Thoracic aorta (tissue), 2 donors: ENCODE measurements at regions not wholly inside any gene's neighbourhood (a gene's known extent, or its start where the extent isn't known, plus 50 kb on each side); places are given as distances from the start of the nearest gene placed in this dataset.
A peak's percentile ranks its signal among the peaks of the same experiment; 100 is the strongest.

Experiments
- ATAC-seq: fragments of 150-250 bp; one replicate; pipeline ENCODE4 v1.8.0; 2017; ENCODE audit warnings: low read depth; ENCODE audit not compliant: insufficient number of reproducible peaks, low FRiP score
- DNase-seq: peaks from one replicate; pipeline ENCODE4 v3.0.0-alpha.2; 2020; ENCODE audit warnings: low spot score
- H3K27ac ChIP-seq, 2 donors: fragments of 200-600 bp; sonication (generic); 1 replicate in 1 of 2; 2 replicates in 1 of 2; pipeline ENCODE4 v1.5.1; 2016; ENCODE audit warnings: mild to moderate bottlenecking in 2 of 2, moderate library complexity in 2 of 2
- H3K27me3 ChIP-seq: fragments of 200-600 bp; sonication (generic); replicated peaks from 2 replicates; pipeline ENCODE4 v1.6.0; 2016; ENCODE audit warnings: mild to moderate bottlenecking; ENCODE audit not compliant: insufficient read depth
- H3K36me3 ChIP-seq: fragments of 200-600 bp; sonication (generic); one replicate; pipeline ENCODE4 v1.5.1; 2016
- H3K4me1 ChIP-seq, 2 donors: fragments of 200-600 bp; sonication (generic); 1 replicate in 1 of 2; 2 replicates in 1 of 2; pipeline versions ENCODE4 v1.5.1 to v1.6.0; 2016; ENCODE audit warnings: low read depth in 2 of 2, mild to moderate bottlenecking in 1 of 2; ENCODE audit not compliant: control insufficient read depth in 1 of 2
- H3K4me3 ChIP-seq: fragments of 200-600 bp; sonication (generic); 2 replicates; pipeline ENCODE4 v1.5.1; 2016; ENCODE audit warnings: mild to moderate bottlenecking
- H3K9me3 ChIP-seq: fragments of 200-600 bp; sonication (generic); 2 replicates; pipeline ENCODE4 v1.5.1; 2016
- TF ChIP-seq, protein P1 (sequence below): fragments of 200-600 bp; sonication (generic); IDR thresholded peaks from one replicate; pipeline ENCODE4 v1.5.1; 2019; ENCODE audit warnings: antibody characterized with exemption

DNA sequence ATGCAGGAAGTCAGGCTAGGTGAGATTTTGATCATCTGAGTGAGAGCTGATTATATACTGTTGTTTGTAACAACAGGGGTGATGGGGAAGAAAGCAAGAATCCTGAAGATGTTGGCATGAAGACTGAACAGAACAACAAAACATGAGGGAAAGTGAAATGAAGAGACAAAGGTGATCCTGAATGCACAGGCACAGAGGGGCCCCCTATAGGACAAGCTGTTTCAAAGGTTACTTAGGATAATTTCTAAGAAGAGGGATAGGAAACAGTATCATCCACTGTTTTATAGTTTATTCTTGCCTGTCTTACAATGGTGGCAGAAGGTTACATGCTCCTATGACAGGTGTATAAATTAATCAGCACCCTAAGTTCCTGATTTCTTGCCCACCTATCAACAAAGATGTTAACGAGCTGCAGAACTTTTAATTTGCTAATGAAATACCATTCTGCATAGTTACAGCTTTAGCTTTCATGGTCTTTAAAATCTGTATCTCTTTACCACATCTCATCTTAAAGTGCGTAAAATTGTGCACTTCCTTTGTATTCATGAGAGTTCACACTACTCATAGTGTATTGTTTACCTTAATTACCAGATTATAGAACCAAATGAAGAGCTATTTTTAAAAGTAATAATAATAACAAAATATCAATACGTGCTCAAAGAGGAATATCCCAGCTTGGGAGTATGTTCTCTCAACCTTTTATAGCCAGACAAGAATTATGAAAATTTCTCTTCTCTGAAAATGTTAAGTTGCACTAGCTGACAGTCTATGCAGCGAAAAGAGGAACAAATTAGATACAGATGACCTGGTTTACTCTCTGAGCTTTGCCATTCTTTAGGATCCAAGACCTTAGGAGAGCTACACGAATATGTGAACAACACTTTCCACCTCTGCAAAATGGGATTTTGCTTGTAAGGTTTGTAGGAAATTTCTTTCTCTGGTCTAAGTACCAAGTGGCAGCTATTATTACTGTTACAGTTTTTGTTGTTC is 192.5 kb downstream of the EDN1 start:
- no peaks in the 10 kb centered on the region for H3K36me3 ChIP-seq
- ATAC-seq: no peak
- TF ChIP-seq, protein P1, sequence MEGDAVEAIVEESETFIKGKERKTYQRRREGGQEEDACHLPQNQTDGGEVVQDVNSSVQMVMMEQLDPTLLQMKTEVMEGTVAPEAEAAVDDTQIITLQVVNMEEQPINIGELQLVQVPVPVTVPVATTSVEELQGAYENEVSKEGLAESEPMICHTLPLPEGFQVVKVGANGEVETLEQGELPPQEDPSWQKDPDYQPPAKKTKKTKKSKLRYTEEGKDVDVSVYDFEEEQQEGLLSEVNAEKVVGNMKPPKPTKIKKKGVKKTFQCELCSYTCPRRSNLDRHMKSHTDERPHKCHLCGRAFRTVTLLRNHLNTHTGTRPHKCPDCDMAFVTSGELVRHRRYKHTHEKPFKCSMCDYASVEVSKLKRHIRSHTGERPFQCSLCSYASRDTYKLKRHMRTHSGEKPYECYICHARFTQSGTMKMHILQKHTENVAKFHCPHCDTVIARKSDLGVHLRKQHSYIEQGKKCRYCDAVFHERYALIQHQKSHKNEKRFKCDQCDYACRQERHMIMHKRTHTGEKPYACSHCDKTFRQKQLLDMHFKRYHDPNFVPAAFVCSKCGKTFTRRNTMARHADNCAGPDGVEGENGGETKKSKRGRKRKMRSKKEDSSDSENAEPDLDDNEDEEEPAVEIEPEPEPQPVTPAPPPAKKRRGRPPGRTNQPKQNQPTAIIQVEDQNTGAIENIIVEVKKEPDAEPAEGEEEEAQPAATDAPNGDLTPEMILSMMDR: no peak

DNA sequence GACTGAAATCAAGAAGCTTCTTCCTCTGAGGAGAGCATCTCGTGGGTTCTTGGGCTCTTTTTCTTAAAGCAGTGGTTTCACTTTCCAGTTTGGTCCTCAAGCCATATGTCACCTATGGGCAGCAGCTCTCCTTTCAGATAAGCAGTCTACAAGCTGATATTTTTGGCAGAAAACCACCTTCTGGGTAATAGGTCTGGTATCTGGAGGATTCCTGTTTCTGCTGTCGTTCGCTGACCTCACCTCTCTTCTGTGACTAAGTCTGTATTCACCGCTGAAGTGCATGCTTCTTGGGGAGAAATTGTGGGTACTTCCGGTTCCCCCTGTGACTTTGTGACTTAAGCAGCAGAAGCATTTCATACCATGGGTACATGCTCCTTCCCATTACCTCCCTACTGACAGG is 193.6 kb downstream of the EDN1 start:
- TF ChIP-seq, protein P1: no peak
- no peak for DNase-seq
- peak overlapping the region in 1 of 2 donors; percentile 31 for H3K27ac ChIP-seq

More for the DNA sequence above, 192.5 kb downstream of the EDN1 start:
- DNase-seq: no peak
- Histone ChIP-seq H3K4me3 (no peak overlapping the region), H3K4me1 (peaks cover 0 to 18% of the 10 kb centered on the region in 2 donors), H3K9me3 (no peaks in the 10 kb centered on the region), H3K27ac (peak overlapping the region in 1 of 2 donors; percentile 31), H3K27me3 (no peaks in the 10 kb centered on the region)

DNA sequence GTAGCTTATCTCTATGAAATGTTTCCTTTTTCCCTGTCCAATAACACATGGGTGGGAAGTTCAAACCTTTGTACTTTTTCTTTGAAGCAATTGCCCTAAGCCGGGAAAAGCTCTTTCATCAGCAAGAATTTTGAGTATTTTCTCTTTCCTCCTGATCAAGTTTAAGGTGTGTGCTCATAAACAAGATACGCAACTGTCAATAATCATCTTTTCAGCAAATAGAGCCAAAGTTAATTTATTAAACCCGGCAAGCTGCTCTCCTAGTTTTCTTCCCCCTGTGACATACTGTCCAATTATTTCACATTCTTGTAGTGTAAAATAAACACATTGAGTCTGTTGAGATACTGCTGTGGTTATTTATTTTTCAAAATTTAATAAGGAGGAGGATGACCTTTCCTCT is 194.4 kb downstream of the EDN1 start:
- Histone ChIP-seq H3K4me1 (peaks cover 0 to 18% of the 10 kb centered on the region in 2 donors), H3K4me3 (no peak overlapping the region), H3K36me3 (no peaks in the 10 kb centered on the region), H3K27ac (no peak overlapping the region), H3K27me3 (no peaks in the 10 kb centered on the region), H3K9me3 (no peaks in the 10 kb centered on the region)
- ATAC-seq (no peak), DNase-seq (no peak)
- TF ChIP-seq, protein P1: no peak

More for the DNA sequence above, 193.6 kb downstream of the EDN1 start:
- H3K9me3 ChIP-seq: no peaks in the 10 kb centered on the region
- H3K36me3 ChIP-seq: no peaks in the 10 kb centered on the region
- no peak for ATAC-seq
- peaks cover 0 to 18% of the 10 kb centered on the region in 2 donors for H3K4me1 ChIP-seq
- no peaks in the 10 kb centered on the region for H3K27me3 ChIP-seq
- H3K4me3 ChIP-seq: peak overlapping the region; percentile 51

DNA sequence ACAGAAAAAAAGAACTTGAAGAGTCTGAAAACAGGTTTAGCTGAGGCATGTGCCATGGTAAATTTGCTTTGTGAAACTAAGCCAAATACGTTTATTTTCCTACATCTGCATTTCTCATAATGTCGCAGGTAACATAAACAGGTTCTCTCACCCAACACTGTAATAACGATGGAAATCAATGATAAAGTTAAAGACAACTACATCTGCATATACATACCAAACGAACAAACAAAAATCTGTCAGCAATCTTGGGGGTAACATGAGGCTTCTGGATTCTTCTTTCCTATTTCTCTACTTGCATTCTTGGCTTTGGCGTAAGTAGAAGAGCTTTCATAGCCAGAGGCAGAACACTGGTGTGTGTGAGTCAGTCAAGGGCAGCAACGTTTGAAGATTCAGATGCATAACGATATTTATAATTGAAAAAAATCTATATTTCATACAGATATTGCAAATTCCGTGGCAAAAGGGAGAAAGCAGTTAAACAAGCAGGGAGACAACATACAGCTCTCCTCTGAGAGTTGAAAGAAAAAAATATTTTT is 195.1 kb downstream of the EDN1 start:
- no peak overlapping the region for H3K27ac ChIP-seq
- ATAC-seq (no peak), DNase-seq (no peak)
- no peaks in the 10 kb centered on the region for H3K36me3 ChIP-seq
- H3K9me3 ChIP-seq: no peaks in the 10 kb centered on the region
- no peaks in the 10 kb centered on the region for H3K27me3 ChIP-seq
- TF ChIP-seq, protein P1: no peak
- no peak overlapping the region for H3K4me3 ChIP-seq
- H3K4me1 ChIP-seq: peaks cover 0 to 23% of the 10 kb centered on the region in 2 donors

DNA sequence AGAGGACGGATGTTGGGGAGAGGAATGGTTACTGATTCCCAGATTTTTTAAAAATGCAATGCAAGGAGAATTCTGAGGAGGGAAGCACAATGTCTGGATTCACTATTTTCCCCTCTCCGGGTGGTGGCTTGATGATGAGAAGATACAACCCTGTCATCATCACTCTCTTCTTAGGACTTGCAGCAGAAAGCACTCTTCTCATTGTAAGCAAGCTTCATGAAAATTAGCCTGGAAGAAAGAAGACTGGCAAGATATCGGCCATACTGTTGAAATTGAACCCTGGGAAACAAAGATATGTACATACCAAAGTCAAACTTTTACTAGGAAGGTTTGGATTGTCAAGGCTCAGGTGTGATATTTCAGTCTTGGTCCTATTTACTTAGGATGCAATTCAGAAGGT is 195.7 kb downstream of the EDN1 start:
- Histone ChIP-seq H3K9me3 (no peaks in the 10 kb centered on the region), H3K4me1 (peaks cover 0 to 28% of the 10 kb centered on the region in 2 donors), H3K27ac (no peak overlapping the region), H3K4me3 (no peak overlapping the region), H3K27me3 (no peaks in the 10 kb centered on the region), H3K36me3 (no peaks in the 10 kb centered on the region)
- DNase-seq (no peak), ATAC-seq (no peak)
- TF ChIP-seq, protein P1: no peak
